Lower leg skin (tissue), 3 donors: ENCODE measurements at regions not wholly inside any gene's neighbourhood (a gene's known extent, or its start where the extent isn't known, plus 50 kb on each side); places are given as distances from the start of the nearest gene placed in this dataset.

Experiments
- CTCF ChIP-seq, 3 donors: fragments of 450-650 bp; IDR thresholded peaks; one replicate each; pipeline ENCODE4 v1.5.1; 2016; ENCODE audit warnings: antibody characterized with exemption in 3 of 3, mild to moderate bottlenecking in 3 of 3, moderate library complexity in 2 of 3
- POLR2A ChIP-seq, 2 donors: fragments of 450-650 bp; IDR thresholded peaks; one replicate each; pipeline ENCODE4 v1.6.1; 2016 to 2017; ENCODE audit warnings: antibody characterized with exemption in 2 of 2, mild to moderate bottlenecking in 1 of 2, moderate library complexity in 1 of 2

GRCh38 chr12:91239481-91239880, 56.9 kb upstream of the DCN start:
- no peak for TF ChIP-seq CTCF (IDR thresholded peaks at IDR 0.05)
- TF ChIP-seq POLR2A (IDR thresholded peaks at IDR 0.05), result no peak
